T-helper 1 cell treated with Interleukin-12 subunit alpha and Interleukin-12 subunit beta and Interleukin-4 antibody, amounts not matched to agents 30 ng/mL and 1 ng/mL, for 36 hours (primary cell): ENCODE measurements at regions not wholly inside any gene's neighbourhood (a gene's known extent, or its start where the extent isn't known, plus 50 kb on each side); places are given as distances from the start of the nearest gene placed in this dataset.
"Not testable (repeated sequence)": the region's sequence is repeated elsewhere in the genome, so short reads cannot be mapped to it uniquely, and the experiment has no call there.

Source experiments
- intact Hi-C: fragments of 100-400 bp; cut with micrococcal nuclease; formaldehyde crosslinking; loops from one replicate; pipeline ENCODE4 v1.15.1; 2024

DNA sequence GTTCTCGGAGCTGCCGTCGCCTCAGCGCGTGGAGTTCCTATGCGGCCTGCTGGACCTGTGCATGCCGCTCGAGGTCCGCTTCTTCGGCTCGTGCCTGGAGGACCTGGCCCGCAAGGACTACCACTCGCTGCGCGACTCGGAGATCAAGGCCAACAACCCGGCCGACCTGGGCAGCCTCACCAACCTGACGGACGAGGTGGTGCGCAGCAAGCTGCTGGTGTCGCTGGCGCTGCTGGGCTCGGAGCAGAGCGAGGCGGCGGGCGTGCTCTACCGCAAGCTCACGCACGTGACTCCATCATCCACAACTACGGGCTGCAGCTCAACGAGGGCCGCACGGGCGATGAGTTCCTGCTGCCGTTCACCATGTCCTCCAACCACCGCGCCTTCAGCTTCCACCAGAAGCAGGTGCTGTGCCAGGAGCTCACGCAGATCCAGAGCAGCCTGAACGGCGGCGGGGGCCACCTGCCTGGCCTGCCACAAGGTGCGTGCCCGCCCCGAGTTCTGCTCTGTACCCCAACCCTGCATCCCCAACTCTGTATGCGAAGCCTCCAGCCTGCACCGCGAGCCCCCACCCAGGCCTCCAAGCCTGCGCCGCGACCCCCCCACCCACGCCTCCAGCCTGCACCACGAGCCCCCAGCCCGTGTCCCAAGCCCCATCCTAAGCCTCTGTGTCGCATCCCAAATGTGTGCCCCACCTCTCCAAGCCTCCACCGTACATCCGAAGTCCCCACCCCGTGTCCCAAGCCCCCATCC, 178.2 kb downstream of the OR4M2 start:
- intact Hi-C loops: no loop called here

DNA sequence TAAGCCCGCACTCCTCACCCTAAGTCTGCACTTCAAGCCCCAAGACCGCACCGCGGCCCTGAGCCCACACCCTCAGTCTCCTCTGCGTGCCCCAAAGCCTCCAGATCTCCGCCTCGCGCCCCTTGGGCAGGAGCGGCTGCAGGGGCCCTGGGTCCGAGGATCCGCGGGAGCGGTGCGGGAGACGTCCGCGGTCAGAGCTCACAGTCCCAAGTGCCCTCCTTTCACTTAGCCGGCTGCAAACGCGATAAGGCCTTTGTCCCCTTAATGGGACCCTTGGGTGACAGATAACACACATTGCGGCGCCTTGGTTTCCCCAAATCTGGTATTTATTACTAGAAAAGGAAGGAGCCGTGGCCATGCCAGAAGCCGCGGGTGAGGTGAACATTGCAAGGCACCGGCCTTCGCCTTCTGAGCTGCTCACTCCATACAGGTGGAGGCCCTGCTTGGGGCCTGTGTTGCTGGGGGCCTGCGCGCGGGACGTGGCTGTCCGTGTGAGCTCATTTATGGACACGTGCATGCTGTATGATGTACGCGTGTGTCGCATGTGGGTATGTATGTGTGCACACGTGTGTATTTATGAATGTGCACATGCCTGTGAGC, 178.9 kb downstream of the OR4M2 start:
- intact Hi-C loops: not testable (repeated sequence)

DNA sequence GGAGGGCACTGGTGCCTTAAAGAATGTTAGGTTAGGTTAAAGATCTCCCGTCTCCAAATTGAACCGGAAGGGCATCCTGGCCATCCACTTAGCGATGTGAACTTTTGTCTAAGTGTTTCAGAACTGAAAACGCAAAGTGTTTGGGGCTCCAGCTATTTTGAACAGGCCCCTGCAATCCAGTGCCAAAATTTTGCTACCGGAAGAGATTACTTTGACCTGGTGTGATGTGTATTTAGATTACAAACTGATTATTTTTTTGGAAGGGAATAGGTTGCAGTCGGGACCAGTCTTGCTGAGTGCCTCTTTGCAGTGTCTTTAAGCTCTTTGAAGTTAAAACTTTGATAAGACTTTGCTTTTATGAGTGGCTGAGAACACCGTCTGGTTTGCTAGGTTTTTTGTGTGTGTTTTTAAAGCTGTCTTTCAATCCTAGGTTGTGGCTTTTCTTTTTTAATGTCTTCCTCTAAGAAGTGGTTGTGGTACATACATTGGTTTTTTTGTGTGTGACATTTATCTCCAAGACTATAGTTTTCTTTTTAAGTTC, 179.6 kb downstream of the OR4M2 start:
- intact Hi-C loops: no loop called here

DNA sequence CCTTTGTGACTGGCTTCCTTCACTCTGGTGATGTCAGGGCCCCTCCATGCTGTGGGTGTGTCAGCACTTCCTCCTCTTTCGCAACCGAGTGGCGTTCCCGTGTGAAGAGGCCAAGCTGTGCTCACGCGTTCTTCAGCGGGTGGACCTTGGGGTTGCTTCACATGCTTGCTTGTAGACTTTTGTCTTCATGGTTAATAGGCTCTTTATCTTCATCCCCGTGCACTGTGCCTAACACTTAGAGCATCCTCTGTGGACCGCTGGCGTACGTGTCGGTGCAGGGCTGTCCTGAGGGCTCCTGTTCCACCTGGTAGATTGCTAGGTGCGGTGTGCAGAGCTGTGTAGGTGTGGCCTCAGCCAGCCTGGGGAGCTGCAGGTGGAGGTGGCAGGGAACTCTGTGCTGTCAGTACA, 182.3 kb downstream of the OR4M2 start:
- intact Hi-C loops: no loop called here

DNA sequence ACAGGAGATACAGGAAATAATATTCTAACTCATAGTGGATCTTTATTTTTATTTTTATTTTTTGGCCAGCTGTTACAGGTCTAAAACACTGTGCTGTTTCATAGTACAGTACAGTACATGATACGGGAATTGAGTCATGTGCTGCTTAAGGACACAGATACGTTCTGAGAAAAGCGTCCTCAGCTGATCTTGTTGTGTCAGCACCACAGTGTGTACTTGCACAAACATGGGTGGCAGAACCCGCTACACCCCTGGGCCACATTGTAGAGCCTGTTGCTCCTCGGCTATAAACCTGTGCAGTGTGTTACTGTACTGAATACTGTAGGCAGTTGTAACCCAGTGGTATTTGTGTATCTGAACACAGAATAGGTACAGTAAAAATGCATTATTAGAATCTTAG, 183.4 kb downstream of the OR4M2 start:
- intact Hi-C loops: loop anchor here (1.0 to 2.0 kb wide), 2 partner anchors 13 to 19 kb away; no protein-coding TSS in a partner anchor

DNA sequence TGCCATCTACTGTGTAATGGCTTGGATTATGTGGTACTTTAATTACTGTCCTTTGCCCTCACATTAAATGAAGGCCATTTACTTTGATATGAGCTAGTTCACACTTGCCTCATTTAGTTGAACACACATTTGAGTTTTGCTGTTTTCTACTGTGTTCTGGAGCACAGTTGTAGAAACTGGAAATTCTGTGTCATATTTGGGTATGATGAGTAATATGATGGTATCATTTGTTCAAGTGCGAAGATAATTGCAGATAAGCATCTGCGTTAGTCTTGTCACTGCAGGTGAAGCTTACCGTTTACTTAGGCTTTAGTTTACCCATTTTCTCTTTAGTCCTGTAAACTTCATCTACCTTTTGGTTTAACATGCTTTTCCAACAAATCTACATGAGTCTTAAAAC, 183.9 kb downstream of the OR4M2 start:
- intact Hi-C loops: loop anchor here (1.0 to 2.0 kb wide), 2 partner anchors 13 to 18 kb away; no protein-coding TSS in a partner anchor

DNA sequence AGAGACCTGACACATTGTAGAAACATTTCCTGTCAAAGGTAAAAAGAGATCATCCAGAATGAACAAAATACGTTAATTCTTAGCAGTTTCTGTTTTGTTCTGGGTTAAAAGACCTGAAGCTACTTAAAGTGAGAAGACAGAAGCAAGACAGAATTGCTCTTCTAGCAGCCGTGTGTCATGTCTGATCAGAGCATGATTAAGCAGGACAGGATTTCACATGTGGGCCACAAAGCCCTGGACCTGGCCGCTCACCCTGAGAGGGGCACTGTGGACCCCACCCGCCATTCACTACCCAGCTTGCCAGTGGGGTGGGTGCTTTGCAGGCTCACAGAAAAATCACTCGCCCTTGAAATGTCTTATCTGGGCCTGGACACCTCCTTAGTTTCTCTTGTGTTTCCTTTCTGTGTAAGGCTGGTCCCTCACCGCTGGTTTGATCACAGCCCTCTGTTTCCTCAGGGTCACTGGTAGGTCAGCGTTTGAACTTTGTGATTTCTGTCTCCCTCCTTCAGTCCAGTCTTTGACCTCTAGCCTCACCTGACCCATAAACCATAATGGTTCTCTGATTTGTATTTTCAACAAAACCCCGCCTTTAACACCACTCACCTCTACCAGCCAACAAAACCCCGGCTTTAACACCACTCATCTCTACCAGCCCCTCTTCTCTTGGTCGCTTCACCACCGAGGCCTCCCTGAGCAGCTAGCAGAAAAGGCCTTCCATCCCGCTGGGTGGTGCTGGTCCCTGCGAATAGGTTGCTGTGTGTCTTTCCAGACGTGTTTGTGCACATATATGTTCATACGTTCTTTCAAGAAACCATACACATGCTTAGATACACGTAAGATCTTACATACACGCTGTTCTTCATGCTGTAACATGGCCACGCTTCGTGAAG, 185.0 kb downstream of the OR4M2 start:
- intact Hi-C loops: loop anchor here (2.0 kb wide), 1 partner anchor 14 kb away; no protein-coding TSS in a partner anchor

DNA sequence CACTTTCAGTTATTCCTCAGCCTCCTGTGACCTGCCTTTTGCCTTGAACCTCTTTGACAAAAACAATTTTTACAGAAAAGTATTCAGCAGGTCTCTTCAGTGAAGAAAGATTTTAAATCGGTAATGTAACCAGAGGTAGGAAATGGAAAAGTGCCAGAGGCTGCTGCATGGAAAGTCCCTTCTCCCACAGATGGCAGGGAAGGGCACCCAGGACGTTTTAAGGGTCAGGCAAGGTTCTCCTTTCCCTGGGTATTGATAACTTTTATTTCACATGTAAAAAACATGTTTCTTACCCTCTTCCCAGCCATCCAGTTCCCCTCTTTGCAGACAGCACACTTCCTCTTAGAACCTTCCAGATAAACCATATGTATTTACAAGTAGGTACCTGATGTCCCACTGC, 185.6 kb downstream of the OR4M2 start:
- intact Hi-C loops: loop anchor here (2.0 kb wide), 1 partner anchor 15 kb away; no protein-coding TSS in a partner anchor

DNA sequence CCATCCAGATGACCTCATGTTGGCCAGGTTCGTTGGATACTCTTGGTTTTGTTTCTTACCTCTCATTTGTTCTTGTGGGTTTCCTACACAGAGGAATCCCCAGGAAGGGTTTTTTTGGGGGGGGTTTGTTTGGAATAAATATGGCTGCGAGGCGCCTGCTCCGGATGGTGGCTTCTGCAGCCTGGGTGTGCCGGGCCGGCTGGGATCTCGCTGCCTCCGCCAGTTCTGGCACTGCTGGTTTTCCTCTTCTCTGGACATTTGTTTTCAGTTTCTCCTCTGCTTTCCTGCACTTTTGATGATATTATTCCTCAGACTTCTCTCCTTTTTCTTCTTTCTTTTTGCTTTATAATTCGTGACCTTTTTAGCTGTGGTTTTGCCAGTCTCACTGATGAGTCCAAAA, 187.4 kb downstream of the OR4M2 start:
- intact Hi-C loops: no loop called here

DNA sequence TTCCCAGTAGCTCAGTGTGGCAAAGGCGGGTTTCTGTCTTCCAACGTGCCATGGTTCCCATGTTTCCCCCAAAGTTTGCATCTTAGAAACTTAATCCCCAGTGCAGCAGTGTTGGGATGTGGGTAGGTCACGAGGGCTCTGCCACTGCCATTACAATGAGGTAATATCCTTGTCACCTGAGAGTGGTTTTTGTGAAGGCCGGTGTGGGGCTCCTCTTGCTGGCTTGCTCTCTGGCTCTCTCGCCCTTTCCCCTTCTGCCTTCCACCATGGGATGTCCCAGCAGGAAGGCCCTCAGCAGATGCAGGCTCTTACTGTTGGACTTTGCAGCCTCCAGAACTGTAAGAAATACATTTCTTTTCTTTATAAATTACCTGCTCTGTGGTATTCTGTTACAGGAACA, 187.9 kb downstream of the OR4M2 start:
- intact Hi-C loops: not testable (repeated sequence)

DNA sequence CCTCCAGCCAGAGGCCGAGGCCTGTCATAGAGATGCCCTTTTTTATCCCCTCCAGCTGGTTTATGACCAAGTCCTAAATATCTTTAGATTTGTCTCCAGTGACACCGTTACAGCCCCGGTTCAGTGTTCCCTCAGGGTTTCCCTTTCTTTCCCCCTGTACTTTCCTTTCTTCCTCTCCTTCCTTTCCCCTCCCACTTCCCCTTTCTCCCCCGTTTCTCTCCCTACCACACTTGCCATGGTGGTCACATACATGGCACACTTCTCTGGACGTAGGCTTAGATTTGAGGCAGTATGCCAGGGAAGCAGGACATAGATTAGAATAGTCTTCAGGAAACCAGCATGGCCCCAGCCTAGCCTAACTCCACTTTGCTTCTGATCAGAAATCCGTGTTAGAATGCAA, 188.3 kb downstream of the OR4M2 start:
- intact Hi-C loops: not testable (repeated sequence)

DNA sequence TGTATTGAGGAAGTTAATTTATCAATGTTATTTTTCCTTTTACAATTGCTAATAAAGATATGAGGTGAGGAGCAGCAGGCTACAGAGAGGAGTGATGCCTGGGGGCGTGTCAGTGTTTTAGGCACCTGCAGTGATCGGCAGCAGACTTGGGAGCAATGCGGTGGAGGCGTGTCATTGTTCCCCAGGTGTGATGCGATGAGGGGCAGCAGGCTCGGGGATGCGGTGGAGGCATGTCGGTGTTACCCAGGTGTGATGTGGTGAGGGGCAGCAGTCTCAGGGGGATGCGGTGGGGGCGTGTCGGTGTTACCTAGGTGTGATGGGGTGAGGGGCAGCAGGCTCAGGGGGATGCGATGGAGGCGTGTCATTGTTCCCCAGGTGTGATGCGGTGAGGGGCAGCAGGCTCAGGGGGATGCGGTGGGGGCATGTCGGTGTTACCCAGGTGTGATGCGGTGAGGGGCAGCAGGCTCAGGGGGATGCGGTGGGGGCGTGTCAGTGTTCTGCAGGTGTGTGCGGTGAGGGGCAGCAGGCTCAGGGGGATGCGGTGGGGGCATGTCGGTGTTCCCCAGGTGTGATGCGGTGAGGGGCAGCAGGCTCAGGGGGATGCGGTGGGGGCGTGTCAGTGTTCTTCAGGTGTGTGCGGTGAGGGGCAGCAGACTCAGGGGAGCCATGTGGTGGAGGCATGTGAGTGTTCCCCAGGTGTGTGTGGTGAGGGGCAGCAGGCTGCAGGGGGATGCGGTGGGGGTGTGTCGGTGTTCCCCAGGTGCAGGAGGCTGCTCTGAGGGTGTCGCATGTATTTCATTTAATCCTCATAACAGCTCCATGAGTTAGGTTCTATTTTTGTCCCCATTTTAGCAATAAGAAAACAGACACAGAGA, 186.2 kb upstream of the GOLGA6L22 start:
- intact Hi-C loops: not testable (repeated sequence)

DNA sequence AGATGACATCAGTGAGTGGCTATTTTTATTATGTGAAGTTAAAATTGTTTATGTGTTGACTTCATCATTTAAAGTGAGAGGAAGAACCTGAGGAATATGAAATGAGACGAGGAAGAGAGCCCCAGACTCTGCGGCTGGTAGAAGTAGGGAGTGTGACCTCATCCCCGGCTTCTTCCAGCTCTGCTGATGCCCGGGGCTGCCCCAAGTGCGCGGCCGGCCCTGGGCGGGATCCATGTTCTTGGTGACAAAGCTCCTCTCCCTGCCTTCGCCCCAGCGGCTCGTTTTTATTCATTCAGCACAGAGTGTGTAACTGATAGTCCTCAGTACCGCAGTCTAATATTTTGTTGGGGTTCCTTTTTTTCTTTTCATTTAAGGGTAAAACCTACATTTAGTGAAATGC, 185.5 kb upstream of the GOLGA6L22 start:
- intact Hi-C loops: not testable (repeated sequence)

DNA sequence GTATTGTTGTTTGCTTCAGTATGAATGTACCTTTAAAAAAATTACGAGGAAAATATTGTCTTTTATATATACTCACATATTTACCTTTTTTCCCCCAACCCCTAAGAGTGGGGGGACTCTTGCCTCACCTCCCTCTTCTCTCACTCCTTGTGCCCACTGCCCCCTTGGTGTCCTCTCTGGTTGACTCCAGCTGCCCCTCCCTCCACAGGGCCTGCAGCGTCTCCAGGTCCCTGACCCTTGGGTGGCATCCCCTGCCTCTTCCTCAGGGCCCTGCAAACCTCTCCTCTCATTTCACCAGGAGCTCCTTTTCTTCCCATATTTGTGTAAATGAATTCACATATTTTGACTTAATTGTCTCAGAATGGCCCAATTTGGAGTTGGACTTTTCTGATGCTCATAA, 184.3 kb upstream of the GOLGA6L22 start:
- intact Hi-C loops: not testable (repeated sequence)

DNA sequence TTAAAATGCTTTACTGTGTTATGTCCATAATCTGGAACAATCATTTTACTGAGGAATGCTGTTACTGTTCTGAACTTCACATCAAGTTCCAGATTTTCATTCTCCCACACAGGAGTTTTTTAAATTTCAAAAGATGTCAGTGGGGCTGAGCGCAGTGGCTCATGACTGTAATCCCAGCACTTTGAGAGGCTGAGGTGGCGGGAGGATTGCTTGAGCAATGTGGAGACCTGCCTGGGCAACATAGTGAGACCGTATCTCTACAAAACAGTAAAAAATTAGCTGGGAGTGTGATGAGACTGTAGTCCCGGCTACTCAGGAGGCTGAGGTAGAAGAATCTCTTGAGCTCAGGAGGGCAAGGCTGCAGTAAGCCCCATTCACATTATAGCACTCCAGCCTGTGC, 177.9 kb upstream of the GOLGA6L22 start:
- intact Hi-C loops: not testable (repeated sequence)

DNA sequence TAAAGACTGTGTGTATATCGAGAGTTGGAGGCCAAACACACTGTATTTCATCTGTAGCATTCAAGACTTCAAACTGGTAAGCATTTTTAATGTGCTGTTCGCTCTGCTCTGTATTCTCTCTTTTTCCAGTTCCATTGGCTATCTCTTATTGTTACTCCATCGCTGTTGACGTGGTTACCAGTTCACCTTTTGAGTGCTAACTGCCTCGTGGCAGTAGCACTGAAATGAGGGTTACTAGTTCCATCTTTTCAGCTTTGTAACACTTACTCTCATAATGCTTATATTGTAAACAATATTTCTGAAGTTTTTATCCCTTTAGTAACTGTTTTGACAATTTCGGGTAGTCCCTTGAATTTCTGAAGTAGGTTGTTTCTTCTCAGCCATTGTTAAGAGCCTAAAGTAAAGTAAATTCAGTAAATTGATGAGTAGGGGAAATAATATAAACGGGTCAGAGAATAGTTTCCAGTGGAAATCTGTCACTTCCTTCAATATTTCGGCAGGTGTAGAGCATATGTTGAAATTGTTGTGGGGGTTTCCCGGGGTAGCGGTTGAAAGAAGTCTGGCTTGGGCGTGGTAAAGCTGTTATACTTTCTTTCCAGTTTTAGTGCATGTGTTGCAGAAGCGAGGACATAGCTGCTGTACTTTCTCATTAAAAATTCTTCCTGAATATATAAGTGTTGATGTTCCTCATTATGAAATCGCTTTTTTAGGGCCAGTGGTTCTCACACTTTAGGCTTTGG, 175.7 kb upstream of the GOLGA6L22 start:
- intact Hi-C loops: loop anchor here (1.0 kb wide), 1 partner anchor 19 kb away; no protein-coding TSS in a partner anchor

DNA sequence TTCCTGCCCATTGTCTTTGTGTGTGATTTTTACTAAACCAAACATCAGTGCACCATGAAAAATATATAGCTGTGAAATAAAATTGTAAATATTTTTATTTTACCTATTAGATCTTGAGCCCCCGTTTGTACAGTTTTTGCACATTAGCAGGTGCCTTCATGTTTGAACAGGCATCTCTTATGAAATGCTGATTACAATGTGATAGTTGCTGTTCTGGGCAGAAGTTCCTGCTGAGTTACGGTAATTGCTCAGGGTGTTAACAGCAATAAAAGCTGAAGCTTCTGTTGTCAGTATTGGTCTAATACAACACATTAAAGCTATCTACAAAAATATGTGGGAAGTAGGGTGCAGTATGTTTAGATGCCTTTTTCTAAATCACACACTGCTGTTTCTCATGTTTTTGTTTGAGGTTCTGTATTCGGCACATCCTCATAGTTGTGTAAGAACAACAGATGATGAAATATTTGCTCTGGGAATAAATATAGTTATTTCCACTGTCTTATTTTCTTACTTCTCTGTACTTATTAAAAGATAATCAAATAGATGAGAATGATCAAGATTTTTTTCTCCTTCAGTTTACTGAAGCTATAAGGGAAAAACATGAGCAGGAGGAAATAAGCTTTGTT, 173.8 kb upstream of the GOLGA6L22 start:
- intact Hi-C loops: not testable (repeated sequence)

DNA sequence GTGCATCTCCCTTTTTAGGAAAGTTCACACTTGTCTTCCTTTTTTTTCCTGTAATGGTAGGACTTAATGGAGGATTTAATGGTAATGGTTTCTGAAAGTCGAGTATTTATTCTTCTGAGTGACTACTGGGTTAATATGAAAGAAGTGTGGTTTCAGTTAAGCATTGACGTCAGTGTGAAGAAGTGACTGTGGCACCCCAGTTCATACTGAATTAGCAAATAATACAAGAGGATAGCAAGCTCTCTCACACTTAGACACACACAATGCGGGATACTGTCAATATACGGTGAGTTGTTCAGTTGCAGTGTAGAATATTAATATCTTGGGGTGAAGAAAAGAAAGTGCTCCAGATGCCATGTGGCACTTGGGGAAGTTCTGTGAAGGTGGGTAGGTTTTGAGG, 167.6 kb upstream of the GOLGA6L22 start:
- intact Hi-C loops: not testable (repeated sequence)

DNA sequence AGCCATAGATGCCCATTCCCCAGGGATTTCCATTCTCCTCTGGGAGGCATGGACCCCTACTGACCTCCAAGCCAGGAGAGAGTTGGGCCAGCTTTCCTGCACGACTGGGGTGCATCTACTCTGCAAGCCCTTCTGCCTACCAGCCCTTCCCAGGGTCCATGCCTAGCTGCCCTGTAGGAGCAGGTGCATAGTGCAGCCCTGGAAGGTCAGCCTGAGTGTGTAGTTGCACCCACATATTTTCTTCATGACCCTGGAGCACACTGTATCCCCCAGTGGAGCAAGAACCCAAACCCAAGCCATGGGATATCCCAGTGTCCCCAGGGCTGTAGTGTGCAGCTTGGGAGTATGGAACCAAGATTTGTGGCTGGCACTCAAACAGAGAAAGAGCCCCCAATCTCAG, 155.6 kb upstream of the GOLGA6L22 start:
- intact Hi-C loops: not testable (repeated sequence)
